HG03097 (cell line): ENCODE measurements at regions not wholly inside any gene's neighbourhood (a gene's known extent, or its start where the extent isn't known, plus 50 kb on each side); places are given as distances from the start of the nearest gene placed in this dataset.
"Not testable (repeated sequence)": the region's sequence is repeated elsewhere in the genome, so short reads cannot be mapped to it uniquely, and the experiment has no call there.

Experiments
- ATAC-seq: cut with Tn5 transposase; IDR thresholded peaks from one replicate; pipeline ENCODE4 v1.9.1; 2021; ENCODE audit not compliant: unreplicated experiment, low FRiP score

- no peak for ATAC-seq
Observed at GRCh38 chr18:59057493-59057795, 82.2 kb upstream of the SEC11C start.

- no peak for ATAC-seq
Observed at GRCh38 chr18:59057969-59058368, 81.7 kb upstream of the SEC11C start.

- ATAC-seq, result no peak
Observed at GRCh38 chr18:59059140-59059539, 80.5 kb upstream of the SEC11C start.

- ATAC-seq, result no peak
Observed at GRCh38 chr18:59060551-59060950, 79.1 kb upstream of the SEC11C start.

- ATAC-seq, result no peak
Observed at GRCh38 chr18:59061914-59062642, 77.6 kb upstream of the SEC11C start.

- no peak for ATAC-seq
Observed at GRCh38 chr18:59062643-59063006, 77.1 kb upstream of the SEC11C start.

- ATAC-seq, result peak; percentile 60
Observed at GRCh38 chr18:59063300-59063906, 76.3 kb upstream of the SEC11C start.

- ATAC-seq, result no peak
Observed at GRCh38 chr18:59063912-59064311, 75.8 kb upstream of the SEC11C start.

- ATAC-seq, result no peak
Observed at GRCh38 chr18:59065684-59066083, 74.0 kb upstream of the SEC11C start.

- no peak for ATAC-seq
Observed at GRCh38 chr18:59067873-59068272, 71.8 kb upstream of the SEC11C start.

- ATAC-seq, result no peak
Observed at GRCh38 chr18:59068276-59069071, 71.2 kb upstream of the SEC11C start.

- peak; percentile 76 for ATAC-seq
Observed at GRCh38 chr18:59070181-59070912, 69.3 kb upstream of the SEC11C start.

GRCh38 chr18:59072727-59073421 is 66.8 kb upstream of the SEC11C start:
- no peak for ATAC-seq

- no peak for ATAC-seq
Observed at GRCh38 chr18:59075923-59076322, 63.8 kb upstream of the SEC11C start.

GRCh38 chr18:59079264-59079663 is 60.4 kb upstream of the SEC11C start:
- no peak for ATAC-seq

GRCh38 chr18:59079687-59080501 is 59.8 kb upstream of the SEC11C start:
- ATAC-seq, result not testable (repeated sequence)

- ATAC-seq, result no peak
Observed at GRCh38 chr18:59083136-59083818, 56.4 kb upstream of the SEC11C start.

GRCh38 chr18:59085126-59085794 is 54.4 kb upstream of the SEC11C start:
- ATAC-seq, result no peak

GRCh38 chr18:59085797-59086196 is 53.9 kb upstream of the SEC11C start:
- ATAC-seq, result no peak
